ENCODE measurements at regions not wholly inside any gene's neighbourhood (a gene's known extent, or its start where the extent isn't known, plus 50 kb on each side); places are given as distances from the start of the nearest gene placed in this dataset.

- no peaks in the 10 kb centered on the region for H3K9me3 ChIP-seq (ENCODE audit: control insufficient read depth in 4 of 4, low read length in 3 of 4)
- H3K27ac ChIP-seq (ENCODE audit: low read depth in 1 of 2, low read length in 2 of 2): no peak overlapping the region
- no peak overlapping the region for H3K9ac ChIP-seq (ENCODE audit: low read depth in 1 of 2, low read length in 2 of 2)
- no peaks in the 10 kb centered on the region for H3K4me1 ChIP-seq (ENCODE audit: control insufficient read depth in 4 of 4, insufficient read depth in 4 of 4, low read length in 3 of 4)
- no peak for DNase-seq (ENCODE audit: low spot score)
- no peaks in the 10 kb centered on the region for H3K36me3 ChIP-seq (ENCODE audit: control insufficient read depth in 4 of 4, insufficient read depth in 3 of 4, low read depth in 1 of 4, low read length in 3 of 4)
- TF ChIP-seq, protein P1, sequence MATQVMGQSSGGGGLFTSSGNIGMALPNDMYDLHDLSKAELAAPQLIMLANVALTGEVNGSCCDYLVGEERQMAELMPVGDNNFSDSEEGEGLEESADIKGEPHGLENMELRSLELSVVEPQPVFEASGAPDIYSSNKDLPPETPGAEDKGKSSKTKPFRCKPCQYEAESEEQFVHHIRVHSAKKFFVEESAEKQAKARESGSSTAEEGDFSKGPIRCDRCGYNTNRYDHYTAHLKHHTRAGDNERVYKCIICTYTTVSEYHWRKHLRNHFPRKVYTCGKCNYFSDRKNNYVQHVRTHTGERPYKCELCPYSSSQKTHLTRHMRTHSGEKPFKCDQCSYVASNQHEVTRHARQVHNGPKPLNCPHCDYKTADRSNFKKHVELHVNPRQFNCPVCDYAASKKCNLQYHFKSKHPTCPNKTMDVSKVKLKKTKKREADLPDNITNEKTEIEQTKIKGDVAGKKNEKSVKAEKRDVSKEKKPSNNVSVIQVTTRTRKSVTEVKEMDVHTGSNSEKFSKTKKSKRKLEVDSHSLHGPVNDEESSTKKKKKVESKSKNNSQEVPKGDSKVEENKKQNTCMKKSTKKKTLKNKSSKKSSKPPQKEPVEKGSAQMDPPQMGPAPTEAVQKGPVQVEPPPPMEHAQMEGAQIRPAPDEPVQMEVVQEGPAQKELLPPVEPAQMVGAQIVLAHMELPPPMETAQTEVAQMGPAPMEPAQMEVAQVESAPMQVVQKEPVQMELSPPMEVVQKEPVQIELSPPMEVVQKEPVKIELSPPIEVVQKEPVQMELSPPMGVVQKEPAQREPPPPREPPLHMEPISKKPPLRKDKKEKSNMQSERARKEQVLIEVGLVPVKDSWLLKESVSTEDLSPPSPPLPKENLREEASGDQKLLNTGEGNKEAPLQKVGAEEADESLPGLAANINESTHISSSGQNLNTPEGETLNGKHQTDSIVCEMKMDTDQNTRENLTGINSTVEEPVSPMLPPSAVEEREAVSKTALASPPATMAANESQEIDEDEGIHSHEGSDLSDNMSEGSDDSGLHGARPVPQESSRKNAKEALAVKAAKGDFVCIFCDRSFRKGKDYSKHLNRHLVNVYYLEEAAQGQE (IDR thresholded peaks at IDR 0.05): no peak
- TF ChIP-seq RXRA (IDR thresholded peaks at IDR 0.05) (no peak), TAF1 (conservative IDR thresholded peaks at IDR 0.05) (no peak), CTCF (IDR thresholded peaks at IDR 0.05; ENCODE audit: low read depth, low read length, missing input control) (no peak), FOXA1 (IDR thresholded peaks at IDR 0.05) (no peak), MAX (IDR thresholded peaks at IDR 0.05) (no peak), NR2F2 (IDR thresholded peaks at IDR 0.05) (no peak), GABPA (IDR thresholded peaks at IDR 0.05 in 1 of 2, conservative IDR thresholded peaks at IDR 0.05 in 1 of 2) (no peak), JUND (IDR thresholded peaks at IDR 0.05) (no peak), FOXA2 (IDR thresholded peaks at IDR 0.05) (no peak)
- TF ChIP-seq, protein P2, sequence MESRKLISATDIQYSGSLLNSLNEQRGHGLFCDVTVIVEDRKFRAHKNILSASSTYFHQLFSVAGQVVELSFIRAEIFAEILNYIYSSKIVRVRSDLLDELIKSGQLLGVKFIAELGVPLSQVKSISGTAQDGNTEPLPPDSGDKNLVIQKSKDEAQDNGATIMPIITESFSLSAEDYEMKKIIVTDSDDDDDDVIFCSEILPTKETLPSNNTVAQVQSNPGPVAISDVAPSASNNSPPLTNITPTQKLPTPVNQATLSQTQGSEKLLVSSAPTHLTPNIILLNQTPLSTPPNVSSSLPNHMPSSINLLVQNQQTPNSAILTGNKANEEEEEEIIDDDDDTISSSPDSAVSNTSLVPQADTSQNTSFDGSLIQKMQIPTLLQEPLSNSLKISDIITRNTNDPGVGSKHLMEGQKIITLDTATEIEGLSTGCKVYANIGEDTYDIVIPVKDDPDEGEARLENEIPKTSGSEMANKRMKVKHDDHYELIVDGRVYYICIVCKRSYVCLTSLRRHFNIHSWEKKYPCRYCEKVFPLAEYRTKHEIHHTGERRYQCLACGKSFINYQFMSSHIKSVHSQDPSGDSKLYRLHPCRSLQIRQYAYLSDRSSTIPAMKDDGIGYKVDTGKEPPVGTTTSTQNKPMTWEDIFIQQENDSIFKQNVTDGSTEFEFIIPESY (IDR thresholded peaks at IDR 0.05): no peak
- WGBS: 81% methylated on average over 5 of the region's 5 CpGs
- no peaks in the 10 kb centered on the region for H3K27me3 ChIP-seq (ENCODE audit: control insufficient read depth in 4 of 4, insufficient read depth in 4 of 4, low read length in 3 of 4)
- H3K4me3 ChIP-seq (ENCODE audit: low read depth in 1 of 3, low read length in 3 of 3): no peak overlapping the region
These were observed 762.5 kb upstream of the GRIA3 start for GRCh38 chrX:122421434-122422121.

- Histone ChIP-seq H3K36me3 (ENCODE audit: control insufficient read depth in 4 of 4, insufficient read depth in 3 of 4, low read depth in 1 of 4, low read length in 3 of 4) (no peaks in the 10 kb centered on the region), H3K4me3 (ENCODE audit: low read depth in 1 of 3, low read length in 3 of 3) (no peak overlapping the region), H3K4me1 (ENCODE audit: control insufficient read depth in 4 of 4, insufficient read depth in 4 of 4, low read length in 3 of 4) (no peaks in the 10 kb centered on the region), H3K27ac (ENCODE audit: low read depth in 1 of 2, low read length in 2 of 2) (no peak overlapping the region), H3K9me3 (ENCODE audit: control insufficient read depth in 4 of 4, low read length in 3 of 4) (no peaks in the 10 kb centered on the region), H3K9ac (ENCODE audit: low read depth in 1 of 2, low read length in 2 of 2) (no peak overlapping the region), H3K27me3 (ENCODE audit: control insufficient read depth in 4 of 4, insufficient read depth in 4 of 4, low read length in 3 of 4) (no peaks in the 10 kb centered on the region)
- 62% methylated on average over 2 of the region's 2 CpGs for WGBS
- no peak for DNase-seq (ENCODE audit: low spot score)
- TF ChIP-seq RAD21 (IDR thresholded peaks at IDR 0.05) (no peak), NR2F2 (IDR thresholded peaks at IDR 0.05) (no peak), ATF3 (IDR thresholded peaks at IDR 0.05) (no peak), JUND (IDR thresholded peaks at IDR 0.05) (no peak), TAF1 (conservative IDR thresholded peaks at IDR 0.05) (no peak)
These were observed 761.5 kb upstream of the GRIA3 start for GRCh38 chrX:122422547-122422946.
